Dedifferentiated amniotic fluid mesenchymal stem cell (primary cell): ENCODE measurements at regions not wholly inside any gene's neighbourhood (a gene's known extent, or its start where the extent isn't known, plus 50 kb on each side); places are given as distances from the start of the nearest gene placed in this dataset.

Experiments
- DNase-seq: peaks from one replicate; pipeline ENCODE4 v3.0.0-alpha.2; 2016; ENCODE audit errors: extremely low spot score

- no peak for DNase-seq
These were observed 188.8 kb downstream of the POSTN start for GRCh38 chr13:37409756-37410155.

- no peak for DNase-seq
These were observed 191.4 kb downstream of the POSTN start for GRCh38 chr13:37407156-37407555.

GRCh38 chr13:37406031-37406430, 192.5 kb downstream of the POSTN start:
- no peak for DNase-seq

- DNase-seq = peak; percentile 81
These were observed 194.6 kb downstream of the POSTN start for GRCh38 chr13:37403776-37404527.

- DNase-seq = no peak
These were observed 196.8 kb downstream of the POSTN start for GRCh38 chr13:37401721-37402120.

GRCh38 chr13:37397535-37397934, 201.0 kb downstream of the POSTN start:
- DNase-seq = no peak

GRCh38 chr13:37395544-37395943, 203.0 kb downstream of the POSTN start:
- no peak for DNase-seq

GRCh38 chr13:37392389-37392788, 206.2 kb downstream of the POSTN start:
- DNase-seq = no peak

GRCh38 chr13:37390735-37391134, 207.8 kb downstream of the POSTN start:
- DNase-seq = no peak

- DNase-seq = no peak
These were observed 212.5 kb downstream of the POSTN start for GRCh38 chr13:37385956-37386670.

- DNase-seq = no peak
These were observed 213.3 kb downstream of the POSTN start for GRCh38 chr13:37385248-37385647.

GRCh38 chr13:37383856-37384370, 214.7 kb downstream of the POSTN start:
- DNase-seq = no peak

GRCh38 chr13:37383046-37383445, 215.5 kb downstream of the POSTN start:
- no peak for DNase-seq

- DNase-seq = peak; percentile 28
These were observed 216.4 kb downstream of the POSTN start for GRCh38 chr13:37382146-37382545.

- DNase-seq = no peak
These were observed 217.1 kb downstream of the POSTN start for GRCh38 chr13:37381502-37381901.

- no peak for DNase-seq
These were observed 218.7 kb downstream of the POSTN start for GRCh38 chr13:37379841-37380240.

- DNase-seq = no peak
These were observed 222.8 kb downstream of the POSTN start for GRCh38 chr13:37375724-37376123.

- DNase-seq = no peak
These were observed 223.5 kb downstream of the POSTN start for GRCh38 chr13:37375071-37375470.

GRCh38 chr13:37369616-37370015, 229.0 kb downstream of the POSTN start:
- peak; percentile 31 for DNase-seq

GRCh38 chr13:37368501-37368900, 230.1 kb downstream of the POSTN start:
- DNase-seq = no peak

GRCh38 chr13:37366044-37366770, 232.4 kb downstream of the POSTN start:
- no peak for DNase-seq

GRCh38 chr13:37365496-37365895, 233.1 kb downstream of the POSTN start:
- DNase-seq = no peak
